ENCODE measurements at regions not wholly inside any gene's neighbourhood (a gene's known extent, or its start where the extent isn't known, plus 50 kb on each side); places are given as distances from the start of the nearest gene placed in this dataset.

- Mint-ChIP-seq H3K4me3 (no peak overlapping the region), H3K27me3 (no peaks in the 10 kb centered on the region), H3K36me3 (ENCODE audit: insufficient read depth) (no peaks in the 10 kb centered on the region), H3K4me1 (ENCODE audit: low read depth in 2 of 2) (no peaks in the 10 kb centered on the region), H3K9me3 (no peaks in the 10 kb centered on the region), H3K27ac (no peak overlapping the region)
- DNase-seq (no peak), ATAC-seq (replicated peaks) (no peak)
Measured at GRCh38 chr4:176843710-176844109, 51.0 kb upstream of the VEGFC start.

GRCh38 chr4:176844448-176844847, 51.7 kb upstream of the VEGFC start:
- Mint-ChIP-seq H3K9me3 (peaks cover 0 to 4% of the 10 kb centered on the region in 2 donors), H3K4me1 (ENCODE audit: low read depth in 2 of 2) (no peaks in the 10 kb centered on the region), H3K4me3 (no peak overlapping the region), H3K27ac (no peak overlapping the region), H3K36me3 (ENCODE audit: insufficient read depth) (no peaks in the 10 kb centered on the region), H3K27me3 (no peaks in the 10 kb centered on the region)
- DNase-seq (no peak), ATAC-seq (replicated peaks) (no peak)

- H3K4me3 Mint-ChIP-seq: no peak overlapping the region
- no peak overlapping the region for H3K27ac Mint-ChIP-seq
- no peaks in the 10 kb centered on the region for H3K36me3 Mint-ChIP-seq (ENCODE audit: insufficient read depth)
- no peak for ATAC-seq (replicated peaks)
- DNase-seq: no peak
- peaks cover 0 to 4% of the 10 kb centered on the region in 2 donors for H3K9me3 Mint-ChIP-seq
- no peaks in the 10 kb centered on the region for H3K4me1 Mint-ChIP-seq (ENCODE audit: low read depth in 2 of 2)
- H3K27me3 Mint-ChIP-seq: no peaks in the 10 kb centered on the region
Measured at GRCh38 chr4:176845636-176846035, 52.9 kb upstream of the VEGFC start.

- Mint-ChIP-seq H3K27ac (no peak overlapping the region), H3K4me3 (no peak overlapping the region), H3K36me3 (ENCODE audit: insufficient read depth) (peaks cover 3% of the 10 kb centered on the region), H3K27me3 (no peaks in the 10 kb centered on the region), H3K4me1 (ENCODE audit: low read depth in 2 of 2) (no peaks in the 10 kb centered on the region), H3K9me3 (peaks cover 0 to 11% of the 10 kb centered on the region in 2 donors)
- ATAC-seq (replicated peaks) (no peak), DNase-seq (no peak)
Measured at GRCh38 chr4:176849076-176849475, 56.4 kb upstream of the VEGFC start.

GRCh38 chr4:176850436-176850835, 57.7 kb upstream of the VEGFC start:
- H3K4me3 Mint-ChIP-seq: no peak overlapping the region
- peaks cover 3% of the 10 kb centered on the region for H3K36me3 Mint-ChIP-seq (ENCODE audit: insufficient read depth)
- H3K27ac Mint-ChIP-seq: no peak overlapping the region
- peaks cover 0 to 11% of the 10 kb centered on the region in 2 donors for H3K9me3 Mint-ChIP-seq
- H3K27me3 Mint-ChIP-seq: no peaks in the 10 kb centered on the region
- H3K4me1 Mint-ChIP-seq (ENCODE audit: low read depth in 2 of 2): no peaks in the 10 kb centered on the region
- DNase-seq (no peak), ATAC-seq (replicated peaks) (no peak)

GRCh38 chr4:176856421-176856820, 63.7 kb upstream of the VEGFC start:
- Mint-ChIP-seq H3K9me3 (peaks cover 10 to 14% of the 10 kb centered on the region in 2 donors), H3K36me3 (ENCODE audit: insufficient read depth) (peaks cover 3% of the 10 kb centered on the region), H3K4me1 (ENCODE audit: low read depth in 2 of 2) (no peaks in the 10 kb centered on the region), H3K4me3 (no peak overlapping the region), H3K27ac (no peak overlapping the region), H3K27me3 (no peaks in the 10 kb centered on the region)
- DNase-seq: no peak
- ATAC-seq (replicated peaks): no peak

- DNase-seq (no peak), ATAC-seq (replicated peaks) (no peak)
- Mint-ChIP-seq H3K4me1 (ENCODE audit: low read depth in 2 of 2) (no peaks in the 10 kb centered on the region), H3K9me3 (peaks cover 9 to 14% of the 10 kb centered on the region in 2 donors), H3K27me3 (no peaks in the 10 kb centered on the region), H3K27ac (no peak overlapping the region), H3K4me3 (no peak overlapping the region), H3K36me3 (ENCODE audit: insufficient read depth) (no peaks in the 10 kb centered on the region)
Measured at GRCh38 chr4:176858839-176859238, 66.1 kb upstream of the VEGFC start.

- ATAC-seq (replicated peaks): no peak
- no peak for DNase-seq
- Mint-ChIP-seq H3K9me3 (peaks cover 12 to 14% of the 10 kb centered on the region in 2 donors), H3K27ac (no peak overlapping the region), H3K4me3 (no peak overlapping the region), H3K27me3 (no peaks in the 10 kb centered on the region), H3K4me1 (ENCODE audit: low read depth in 2 of 2) (no peaks in the 10 kb centered on the region), H3K36me3 (ENCODE audit: insufficient read depth) (no peaks in the 10 kb centered on the region)
Measured at GRCh38 chr4:176864238-176864637, 71.5 kb upstream of the VEGFC start.

- Mint-ChIP-seq H3K27ac (no peak overlapping the region), H3K4me1 (ENCODE audit: low read depth in 2 of 2) (no peaks in the 10 kb centered on the region), H3K4me3 (no peak overlapping the region), H3K27me3 (no peaks in the 10 kb centered on the region), H3K36me3 (ENCODE audit: insufficient read depth) (no peaks in the 10 kb centered on the region), H3K9me3 (peaks cover 0 to 13% of the 10 kb centered on the region in 2 donors)
- no peak for DNase-seq
- no peak for ATAC-seq (replicated peaks)
Measured at GRCh38 chr4:176868676-176869075, 76.0 kb upstream of the VEGFC start.

GRCh38 chr4:176872461-176872860, 79.7 kb upstream of the VEGFC start:
- Mint-ChIP-seq H3K4me3 (no peak overlapping the region), H3K27ac (no peak overlapping the region), H3K27me3 (no peaks in the 10 kb centered on the region), H3K36me3 (ENCODE audit: insufficient read depth) (no peaks in the 10 kb centered on the region), H3K4me1 (ENCODE audit: low read depth in 2 of 2) (no peaks in the 10 kb centered on the region), H3K9me3 (peaks cover 0 to 11% of the 10 kb centered on the region in 2 donors)
- ATAC-seq (replicated peaks) (no peak), DNase-seq (no peak)

GRCh38 chr4:176874721-176875445, 82.2 kb upstream of the VEGFC start:
- peaks cover 0 to 4% of the 10 kb centered on the region in 2 donors for H3K9me3 Mint-ChIP-seq
- H3K4me3 Mint-ChIP-seq: no peak overlapping the region
- no peaks in the 10 kb centered on the region for H3K4me1 Mint-ChIP-seq (ENCODE audit: low read depth in 2 of 2)
- no peaks in the 10 kb centered on the region for H3K36me3 Mint-ChIP-seq (ENCODE audit: insufficient read depth)
- no peaks in the 10 kb centered on the region for H3K27me3 Mint-ChIP-seq
- ATAC-seq (replicated peaks) (no peak), DNase-seq (no peak)
- H3K27ac Mint-ChIP-seq: no peak overlapping the region

- H3K4me3 Mint-ChIP-seq: no peak overlapping the region
- DNase-seq: no peak
- ATAC-seq (replicated peaks): no peak
- peaks cover 0 to 5% of the 10 kb centered on the region in 2 donors for H3K9me3 Mint-ChIP-seq
- no peak overlapping the region for H3K27ac Mint-ChIP-seq
- H3K36me3 Mint-ChIP-seq (ENCODE audit: insufficient read depth): no peaks in the 10 kb centered on the region
- no peaks in the 10 kb centered on the region for H3K27me3 Mint-ChIP-seq
- no peaks in the 10 kb centered on the region for H3K4me1 Mint-ChIP-seq (ENCODE audit: low read depth in 2 of 2)
Measured at GRCh38 chr4:176875446-176875930, 82.8 kb upstream of the VEGFC start.

- Mint-ChIP-seq H3K27me3 (no peaks in the 10 kb centered on the region), H3K9me3 (peaks cover 0 to 1% of the 10 kb centered on the region in 2 donors), H3K4me1 (ENCODE audit: low read depth in 2 of 2) (no peaks in the 10 kb centered on the region), H3K4me3 (no peak overlapping the region), H3K36me3 (ENCODE audit: insufficient read depth) (no peaks in the 10 kb centered on the region), H3K27ac (no peak overlapping the region)
- ATAC-seq (replicated peaks) (no peak), DNase-seq (no peak)
Measured at GRCh38 chr4:176879380-176880116, 86.8 kb upstream of the VEGFC start.

GRCh38 chr4:176882206-176882605, 89.5 kb upstream of the VEGFC start:
- no peak for ATAC-seq (replicated peaks)
- no peak overlapping the region for H3K27ac Mint-ChIP-seq
- no peaks in the 10 kb centered on the region for H3K27me3 Mint-ChIP-seq
- no peaks in the 10 kb centered on the region for H3K36me3 Mint-ChIP-seq (ENCODE audit: insufficient read depth)
- H3K4me3 Mint-ChIP-seq: no peak overlapping the region
- no peaks in the 10 kb centered on the region for H3K4me1 Mint-ChIP-seq (ENCODE audit: low read depth in 2 of 2)
- no peak for DNase-seq
- H3K9me3 Mint-ChIP-seq: peaks cover 0 to 1% of the 10 kb centered on the region in 2 donors

Data from effector memory CD8-positive, alpha-beta T cell (primary cell).